ENCODE measurements at regions not wholly inside any gene's neighbourhood (a gene's known extent, or its start where the extent isn't known, plus 50 kb on each side); places are given as distances from the start of the nearest gene placed in this dataset.

DNA sequence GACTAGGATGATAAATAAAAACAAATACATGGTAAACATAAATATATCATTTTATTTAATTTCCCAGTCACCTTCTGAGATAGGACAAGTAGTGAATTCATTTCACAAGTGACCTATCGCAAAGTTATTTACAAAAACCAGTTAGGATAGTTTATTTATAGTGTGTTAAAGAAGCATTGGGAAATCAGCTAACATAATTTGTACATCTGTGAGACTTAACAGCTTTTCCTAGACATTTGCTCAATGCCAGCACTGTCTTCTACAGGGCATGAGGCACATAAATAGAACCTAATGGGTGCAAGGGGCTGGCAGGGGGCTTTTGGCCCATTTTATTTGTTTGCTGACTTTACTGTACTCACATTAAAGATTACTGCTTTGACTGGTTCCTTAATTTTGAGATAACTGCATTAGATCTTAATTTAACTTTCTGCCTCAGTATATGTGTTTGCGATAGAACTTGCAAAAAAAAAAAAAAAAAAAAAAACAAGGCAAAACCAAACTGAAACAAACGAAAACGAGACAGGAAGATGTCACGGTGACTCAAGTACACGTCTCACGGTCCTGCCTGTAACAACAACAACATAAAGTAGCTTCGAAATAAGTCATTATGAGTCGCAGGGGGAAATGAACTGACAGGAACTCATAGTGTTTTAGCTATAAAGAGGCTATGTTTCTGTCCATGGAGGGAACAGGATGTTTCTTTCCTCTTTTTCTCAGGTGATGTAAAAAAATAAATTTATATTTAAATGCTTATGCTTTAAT lies 133.7 kb upstream of the GMDS start:
- no peaks in the 10 kb centered on the region for H3K9me3 ChIP-seq (ENCODE audit: control insufficient read depth in 3 of 3, low read length in 3 of 3)
- peaks cover 0 to 8% (median 0%) of the 10 kb centered on the region in 3 donors for H3K4me1 ChIP-seq (ENCODE audit: control insufficient read depth in 3 of 3, insufficient read depth in 3 of 3, low read length in 3 of 3)
- no peak overlapping the region for H3K27ac ChIP-seq (ENCODE audit: low read depth, low read length)
- no peaks in the 10 kb centered on the region for H3K36me3 ChIP-seq (ENCODE audit: control insufficient read depth in 3 of 3, insufficient read depth in 3 of 3, low read length in 3 of 3)
- H3K4me3 ChIP-seq (ENCODE audit: low read length in 3 of 3): no peak overlapping the region
- H3K9ac ChIP-seq (ENCODE audit: low read depth in 1 of 3, low read length in 3 of 3): no peak overlapping the region
- no peaks in the 10 kb centered on the region for H3K27me3 ChIP-seq (ENCODE audit: control insufficient read depth in 3 of 3, insufficient read depth in 3 of 3, low read length in 3 of 3)

DNA sequence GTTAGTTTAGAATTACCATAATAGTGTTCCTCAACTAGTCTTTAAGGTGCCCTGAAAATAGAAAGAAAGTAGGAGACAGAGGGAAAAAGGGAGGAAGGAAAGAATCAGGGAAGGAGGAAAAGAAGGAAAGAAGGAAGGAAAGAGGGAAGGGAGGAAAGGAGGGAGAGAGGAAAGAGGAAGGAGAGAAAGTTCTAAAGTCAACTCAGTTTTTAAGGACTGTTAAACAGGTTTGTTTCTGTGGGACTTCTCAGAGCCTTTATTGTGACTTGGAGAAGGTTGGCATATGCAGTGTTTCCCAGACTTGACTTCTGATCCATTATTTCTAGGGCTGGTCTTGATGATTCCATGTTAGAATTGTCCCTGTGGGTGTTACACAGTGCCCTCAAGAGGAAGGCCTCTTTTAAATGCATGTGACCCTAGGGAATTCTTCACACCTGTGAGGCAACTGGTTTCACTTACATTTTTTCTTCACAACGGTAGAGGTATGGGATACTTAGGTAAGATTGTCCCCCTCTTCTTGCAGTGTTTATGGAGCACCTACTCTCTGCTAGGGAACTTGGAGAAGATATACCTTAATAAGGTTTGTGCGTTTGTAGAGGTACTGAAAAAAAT lies 132.7 kb upstream of the GMDS start:
- no peak overlapping the region for H3K27ac ChIP-seq (ENCODE audit: low read depth, low read length)
- no peaks in the 10 kb centered on the region for H3K36me3 ChIP-seq (ENCODE audit: control insufficient read depth in 3 of 3, insufficient read depth in 3 of 3, low read length in 3 of 3)
- H3K9ac ChIP-seq (ENCODE audit: low read depth in 1 of 3, low read length in 3 of 3): no peak overlapping the region
- peaks cover 0 to 8% (median 2%) of the 10 kb centered on the region in 3 donors for H3K4me1 ChIP-seq (ENCODE audit: control insufficient read depth in 3 of 3, insufficient read depth in 3 of 3, low read length in 3 of 3)
- H3K4me3 ChIP-seq (ENCODE audit: low read length in 3 of 3): no peak overlapping the region
- no peaks in the 10 kb centered on the region for H3K27me3 ChIP-seq (ENCODE audit: control insufficient read depth in 3 of 3, insufficient read depth in 3 of 3, low read length in 3 of 3)
- H3K9me3 ChIP-seq (ENCODE audit: control insufficient read depth in 3 of 3, low read length in 3 of 3): no peaks in the 10 kb centered on the region

DNA sequence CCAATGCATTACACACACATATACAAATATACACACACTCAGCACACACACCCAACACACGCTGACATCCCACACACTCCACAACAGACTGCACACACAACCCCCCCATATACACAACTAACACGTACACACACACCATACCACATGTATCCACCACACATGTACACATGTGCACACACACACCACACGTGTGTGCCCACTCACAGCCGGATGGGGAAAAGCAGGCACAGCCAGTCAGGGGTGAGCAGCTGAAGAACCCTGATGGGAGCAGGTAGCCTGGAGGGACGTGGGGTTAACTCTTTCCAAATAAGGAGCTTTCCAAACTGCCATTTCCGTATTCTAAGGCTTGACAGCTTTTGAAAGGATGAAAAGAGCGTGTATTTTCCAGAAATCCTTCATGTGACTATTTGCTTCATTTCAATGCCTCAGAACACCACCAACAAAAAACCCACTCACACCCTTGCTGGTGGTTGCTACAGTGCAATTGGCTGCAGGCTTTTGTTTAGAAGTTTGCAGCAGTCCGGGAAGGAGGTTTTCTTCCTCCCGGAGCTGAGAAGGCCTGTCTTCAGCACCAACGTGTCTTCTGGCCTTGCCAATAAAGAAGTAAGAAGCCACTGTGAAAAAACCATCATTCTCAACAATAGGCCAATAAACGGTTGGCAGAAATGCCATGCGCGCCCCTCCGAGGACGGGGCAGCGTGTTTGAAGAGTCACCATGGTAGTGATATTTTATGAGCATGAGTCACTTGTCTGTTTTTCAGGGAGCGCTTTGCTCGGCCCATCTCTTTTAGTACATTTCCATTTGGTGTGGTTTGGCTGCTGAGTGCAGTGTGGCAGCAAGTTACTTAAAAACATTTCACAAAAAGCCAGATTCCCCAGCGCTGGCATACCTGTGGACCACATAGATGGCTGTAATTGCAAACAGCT lies 131.3 kb upstream of the GMDS start:
- H3K4me1 ChIP-seq (ENCODE audit: control insufficient read depth in 3 of 3, insufficient read depth in 3 of 3, low read length in 3 of 3): peaks cover 0 to 2% (median 0%) of the 10 kb centered on the region in 3 donors
- H3K36me3 ChIP-seq (ENCODE audit: control insufficient read depth in 3 of 3, insufficient read depth in 3 of 3, low read length in 3 of 3): no peaks in the 10 kb centered on the region
- H3K27me3 ChIP-seq (ENCODE audit: control insufficient read depth in 3 of 3, insufficient read depth in 3 of 3, low read length in 3 of 3): no peaks in the 10 kb centered on the region
- no peak overlapping the region for H3K9ac ChIP-seq (ENCODE audit: low read depth in 1 of 3, low read length in 3 of 3)
- no peak overlapping the region for H3K4me3 ChIP-seq (ENCODE audit: low read length in 3 of 3)
- H3K9me3 ChIP-seq (ENCODE audit: control insufficient read depth in 3 of 3, low read length in 3 of 3): no peaks in the 10 kb centered on the region
- H3K27ac ChIP-seq (ENCODE audit: low read depth, low read length): no peak overlapping the region

DNA sequence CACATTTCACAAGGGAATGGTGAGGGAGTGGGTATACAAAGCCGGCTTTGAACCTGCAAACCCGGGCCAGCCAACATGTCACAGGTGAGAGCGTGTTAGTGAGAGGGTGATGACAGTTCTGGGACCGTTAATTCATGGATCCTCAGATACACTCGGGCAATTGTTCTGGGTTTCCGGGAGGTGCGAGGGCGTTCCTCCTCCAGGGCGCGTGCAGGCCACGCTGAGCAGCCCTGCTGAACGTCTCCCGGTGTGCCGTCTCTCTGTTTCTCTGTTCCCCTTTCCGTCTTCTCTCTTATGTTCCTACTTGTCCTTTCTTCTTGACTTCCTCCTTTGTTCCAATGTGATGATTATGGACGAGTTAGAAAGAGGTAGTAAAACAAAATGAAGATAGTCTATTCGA lies 130.0 kb upstream of the GMDS start:
- H3K36me3 ChIP-seq (ENCODE audit: control insufficient read depth in 3 of 3, insufficient read depth in 3 of 3, low read length in 3 of 3): no peaks in the 10 kb centered on the region
- no peak overlapping the region for H3K27ac ChIP-seq (ENCODE audit: low read depth, low read length)
- no peaks in the 10 kb centered on the region for H3K27me3 ChIP-seq (ENCODE audit: control insufficient read depth in 3 of 3, insufficient read depth in 3 of 3, low read length in 3 of 3)
- H3K9me3 ChIP-seq (ENCODE audit: control insufficient read depth in 3 of 3, low read length in 3 of 3): no peaks in the 10 kb centered on the region
- peaks cover 0 to 2% (median 0%) of the 10 kb centered on the region in 3 donors for H3K4me1 ChIP-seq (ENCODE audit: control insufficient read depth in 3 of 3, insufficient read depth in 3 of 3, low read length in 3 of 3)
- no peak overlapping the region for H3K4me3 ChIP-seq (ENCODE audit: low read length in 3 of 3)
- H3K9ac ChIP-seq (ENCODE audit: low read depth in 1 of 3, low read length in 3 of 3): no peak overlapping the region

DNA sequence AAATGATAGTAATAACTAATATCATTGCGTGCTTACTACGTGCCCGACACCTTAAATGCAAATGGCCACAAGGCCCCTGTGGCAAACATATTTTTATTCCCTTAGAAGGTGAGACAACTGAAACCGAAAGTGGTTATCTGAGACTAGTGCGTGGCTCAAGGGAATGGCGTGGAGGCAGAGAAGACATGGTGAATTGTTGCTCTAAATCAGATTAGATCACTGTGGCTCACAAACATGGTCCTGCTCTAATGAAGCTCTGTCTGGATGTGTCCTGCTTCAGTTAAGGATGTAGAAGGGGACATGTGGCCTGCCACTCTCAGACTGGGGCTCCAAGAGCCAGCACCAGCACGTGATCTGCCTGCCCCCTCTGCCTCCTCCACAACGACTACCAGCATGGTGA lies 124.2 kb upstream of the GMDS start:
- H3K4me3 ChIP-seq (ENCODE audit: low read length in 3 of 3): no peak overlapping the region
- H3K4me1 ChIP-seq (ENCODE audit: control insufficient read depth in 3 of 3, insufficient read depth in 3 of 3, low read length in 3 of 3): peaks cover 0 to 2% (median 0%) of the 10 kb centered on the region in 3 donors
- H3K9me3 ChIP-seq (ENCODE audit: control insufficient read depth in 3 of 3, low read length in 3 of 3): no peaks in the 10 kb centered on the region
- no peak overlapping the region for H3K27ac ChIP-seq (ENCODE audit: low read depth, low read length)
- no peaks in the 10 kb centered on the region for H3K27me3 ChIP-seq (ENCODE audit: control insufficient read depth in 3 of 3, insufficient read depth in 3 of 3, low read length in 3 of 3)
- H3K36me3 ChIP-seq (ENCODE audit: control insufficient read depth in 3 of 3, insufficient read depth in 3 of 3, low read length in 3 of 3): no peaks in the 10 kb centered on the region
- H3K9ac ChIP-seq (ENCODE audit: low read depth in 1 of 3, low read length in 3 of 3): no peak overlapping the region

DNA sequence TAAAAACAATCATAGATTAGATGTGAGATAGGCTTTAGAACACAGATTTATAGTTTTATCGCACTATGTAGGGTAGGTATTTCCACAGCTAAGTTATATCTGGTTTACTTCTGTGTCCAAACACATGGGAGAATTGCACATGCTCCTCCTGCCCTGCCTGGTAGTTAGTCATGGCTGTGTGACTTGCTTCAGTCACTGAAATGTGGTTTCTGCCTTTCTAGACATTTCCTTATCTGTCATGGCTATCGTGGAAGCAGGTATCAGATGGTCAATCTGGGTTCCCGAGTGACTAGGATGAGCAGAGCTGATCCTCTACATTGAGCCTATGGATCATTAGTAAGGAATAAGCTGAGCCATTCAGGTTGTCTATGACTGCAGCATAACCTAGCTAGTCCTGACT lies 117.8 kb upstream of the GMDS start:
- no peaks in the 10 kb centered on the region for H3K27me3 ChIP-seq (ENCODE audit: control insufficient read depth in 3 of 3, insufficient read depth in 3 of 3, low read length in 3 of 3)
- no peak overlapping the region for H3K27ac ChIP-seq (ENCODE audit: low read depth, low read length)
- H3K9ac ChIP-seq (ENCODE audit: low read depth in 1 of 3, low read length in 3 of 3): no peak overlapping the region
- no peaks in the 10 kb centered on the region for H3K4me1 ChIP-seq (ENCODE audit: control insufficient read depth in 3 of 3, insufficient read depth in 3 of 3, low read length in 3 of 3)
- H3K36me3 ChIP-seq (ENCODE audit: control insufficient read depth in 3 of 3, insufficient read depth in 3 of 3, low read length in 3 of 3): peaks cover 0 to 6% (median 2%) of the 10 kb centered on the region in 3 donors
- no peak overlapping the region for H3K4me3 ChIP-seq (ENCODE audit: low read length in 3 of 3)
- H3K9me3 ChIP-seq (ENCODE audit: control insufficient read depth in 3 of 3, low read length in 3 of 3): no peaks in the 10 kb centered on the region

DNA sequence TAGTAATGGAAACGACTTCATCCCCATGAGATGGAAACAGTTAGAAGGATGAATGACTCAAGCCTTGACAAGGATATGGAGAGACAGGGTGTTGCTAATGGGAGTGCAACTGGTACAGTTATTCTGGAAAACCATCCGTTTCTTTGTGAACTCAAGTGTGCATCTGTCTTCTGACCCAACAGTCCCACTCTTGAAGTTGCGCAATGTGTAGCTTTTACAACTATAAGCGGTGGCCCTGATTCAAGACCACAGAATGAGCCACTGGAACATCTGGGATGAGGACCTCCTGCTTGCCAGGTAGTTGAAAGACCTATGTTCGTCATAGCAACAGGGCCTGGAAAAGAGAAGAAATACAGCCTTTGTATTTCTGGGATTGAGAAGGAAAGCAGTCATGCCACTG lies 115.8 kb upstream of the GMDS start:
- H3K36me3 ChIP-seq (ENCODE audit: control insufficient read depth in 3 of 3, insufficient read depth in 3 of 3, low read length in 3 of 3): peaks cover 0 to 6% (median 2%) of the 10 kb centered on the region in 3 donors
- no peaks in the 10 kb centered on the region for H3K4me1 ChIP-seq (ENCODE audit: control insufficient read depth in 3 of 3, insufficient read depth in 3 of 3, low read length in 3 of 3)
- H3K4me3 ChIP-seq (ENCODE audit: low read length in 3 of 3): no peak overlapping the region
- no peaks in the 10 kb centered on the region for H3K27me3 ChIP-seq (ENCODE audit: control insufficient read depth in 3 of 3, insufficient read depth in 3 of 3, low read length in 3 of 3)
- H3K27ac ChIP-seq (ENCODE audit: low read depth, low read length): no peak overlapping the region
- H3K9ac ChIP-seq (ENCODE audit: low read depth in 1 of 3, low read length in 3 of 3): no peak overlapping the region
- H3K9me3 ChIP-seq (ENCODE audit: control insufficient read depth in 3 of 3, low read length in 3 of 3): no peaks in the 10 kb centered on the region

DNA sequence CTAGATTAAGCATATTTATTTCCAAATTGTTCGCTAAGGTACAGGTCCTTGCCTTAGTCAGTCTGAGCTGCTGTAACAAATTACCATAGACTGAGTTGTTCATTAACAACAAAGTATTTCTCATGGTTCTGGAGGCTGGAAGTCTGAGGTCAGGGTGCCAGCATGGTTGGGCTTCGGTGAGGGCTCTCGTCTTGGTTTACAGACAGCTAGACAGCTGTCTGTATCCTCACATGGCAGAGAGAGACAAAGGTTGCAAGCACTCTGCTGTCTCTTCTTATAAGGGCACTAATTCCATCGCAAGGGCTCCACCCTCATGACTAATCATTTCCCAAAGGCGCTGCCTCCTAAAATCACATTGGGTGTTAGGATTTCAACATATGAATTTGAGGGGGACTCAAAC lies 115.3 kb upstream of the GMDS start:
- Histone ChIP-seq H3K4me1 (ENCODE audit: control insufficient read depth in 3 of 3, insufficient read depth in 3 of 3, low read length in 3 of 3) (no peaks in the 10 kb centered on the region), H3K36me3 (ENCODE audit: control insufficient read depth in 3 of 3, insufficient read depth in 3 of 3, low read length in 3 of 3) (peaks cover 0 to 6% (median 2%) of the 10 kb centered on the region in 3 donors), H3K27me3 (ENCODE audit: control insufficient read depth in 3 of 3, insufficient read depth in 3 of 3, low read length in 3 of 3) (no peaks in the 10 kb centered on the region), H3K27ac (ENCODE audit: low read depth, low read length) (no peak overlapping the region), H3K4me3 (ENCODE audit: low read length in 3 of 3) (no peak overlapping the region), H3K9me3 (ENCODE audit: control insufficient read depth in 3 of 3, low read length in 3 of 3) (no peaks in the 10 kb centered on the region), H3K9ac (ENCODE audit: low read depth in 1 of 3, low read length in 3 of 3) (no peak overlapping the region)

DNA sequence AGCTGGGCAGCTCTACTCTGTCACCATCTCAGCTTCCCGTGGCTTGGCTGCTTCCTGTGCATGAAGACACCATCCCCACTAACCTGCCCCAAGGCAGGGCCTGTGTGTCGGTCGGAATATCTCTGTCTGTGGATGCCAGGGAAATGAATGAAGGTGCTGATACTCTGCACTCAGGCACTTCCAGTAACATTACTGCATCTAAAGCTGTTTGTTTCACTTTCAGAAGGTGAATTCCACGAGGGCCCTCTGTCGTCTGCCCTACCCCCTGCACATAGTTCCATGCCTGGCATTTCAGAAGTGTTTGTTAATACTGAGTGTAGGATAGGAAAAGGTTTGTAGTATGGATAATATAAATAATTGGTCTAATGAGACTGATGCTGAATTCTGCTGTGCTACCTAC lies 114.7 kb upstream of the GMDS start:
- no peak overlapping the region for H3K27ac ChIP-seq (ENCODE audit: low read depth, low read length)
- H3K27me3 ChIP-seq (ENCODE audit: control insufficient read depth in 3 of 3, insufficient read depth in 3 of 3, low read length in 3 of 3): no peaks in the 10 kb centered on the region
- no peaks in the 10 kb centered on the region for H3K9me3 ChIP-seq (ENCODE audit: control insufficient read depth in 3 of 3, low read length in 3 of 3)
- H3K4me3 ChIP-seq (ENCODE audit: low read length in 3 of 3): no peak overlapping the region
- H3K4me1 ChIP-seq (ENCODE audit: control insufficient read depth in 3 of 3, insufficient read depth in 3 of 3, low read length in 3 of 3): no peaks in the 10 kb centered on the region
- H3K36me3 ChIP-seq (ENCODE audit: control insufficient read depth in 3 of 3, insufficient read depth in 3 of 3, low read length in 3 of 3): peaks cover 0 to 6% (median 2%) of the 10 kb centered on the region in 3 donors
- H3K9ac ChIP-seq (ENCODE audit: low read depth in 1 of 3, low read length in 3 of 3): no peak overlapping the region

DNA sequence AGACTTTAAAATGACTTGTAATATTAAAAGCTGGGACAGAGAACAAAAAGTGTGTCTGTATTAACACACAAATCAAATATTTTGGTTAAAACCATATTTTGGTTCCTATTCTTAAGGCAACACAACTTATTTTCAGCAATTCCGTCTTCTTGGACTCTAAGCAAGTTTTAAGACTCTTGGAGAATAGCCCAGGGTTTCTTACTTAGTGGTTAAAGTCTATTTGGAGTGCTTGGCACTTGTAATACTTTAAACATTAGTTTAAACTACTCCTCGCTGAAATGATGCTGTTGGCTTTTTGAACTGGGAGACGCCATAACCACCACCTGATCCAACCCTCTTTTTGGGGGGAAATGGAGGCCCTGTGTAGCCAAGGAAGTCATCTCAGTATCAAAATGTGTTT lies 109.7 kb upstream of the GMDS start:
- no peaks in the 10 kb centered on the region for H3K4me1 ChIP-seq (ENCODE audit: control insufficient read depth in 3 of 3, insufficient read depth in 3 of 3, low read length in 3 of 3)
- H3K27me3 ChIP-seq (ENCODE audit: control insufficient read depth in 3 of 3, insufficient read depth in 3 of 3, low read length in 3 of 3): no peaks in the 10 kb centered on the region
- H3K27ac ChIP-seq (ENCODE audit: low read depth, low read length): no peak overlapping the region
- H3K4me3 ChIP-seq (ENCODE audit: low read length in 3 of 3): no peak overlapping the region
- no peaks in the 10 kb centered on the region for H3K9me3 ChIP-seq (ENCODE audit: control insufficient read depth in 3 of 3, low read length in 3 of 3)
- peaks cover 0 to 2% (median 0%) of the 10 kb centered on the region in 3 donors for H3K36me3 ChIP-seq (ENCODE audit: control insufficient read depth in 3 of 3, insufficient read depth in 3 of 3, low read length in 3 of 3)
- no peak overlapping the region for H3K9ac ChIP-seq (ENCODE audit: low read depth in 1 of 3, low read length in 3 of 3)

Measured in skeletal muscle tissue (tissue), 3 donors.